HL-60/S4 (cell line): ENCODE measurements at regions not wholly inside any gene's neighbourhood (a gene's known extent, or its start where the extent isn't known, plus 50 kb on each side); places are given as distances from the start of the nearest gene placed in this dataset.

Experiments
- in situ Hi-C: fragments of 300-500 bp; cut with MboI; formaldehyde crosslinking; loops from 2 replicates; pipeline ENCODE4 v1.14.3; 2022; ENCODE audit warnings: low sequenced_read_pairs

DNA sequence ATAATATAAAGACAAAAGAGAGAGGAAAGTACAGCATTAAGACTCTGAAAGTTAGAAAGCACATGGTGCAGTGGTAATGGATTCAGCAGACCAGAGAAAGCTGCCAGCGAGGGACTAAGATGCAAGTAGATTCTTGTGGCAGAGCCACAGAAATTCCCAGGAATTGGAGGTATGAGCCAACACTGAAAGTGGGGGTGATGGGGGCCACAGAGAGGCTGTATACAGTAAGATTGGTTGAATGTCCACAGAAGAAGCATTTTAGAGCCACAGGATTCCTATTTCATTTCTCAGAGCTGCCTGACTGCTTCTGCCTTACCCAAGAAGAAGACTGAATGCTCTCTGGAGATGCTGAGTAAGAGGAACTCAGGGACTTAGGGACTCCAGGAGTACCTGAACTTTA is 295.0 kb downstream of the LMO7 start:
- in situ Hi-C loops, result no loop called here

DNA sequence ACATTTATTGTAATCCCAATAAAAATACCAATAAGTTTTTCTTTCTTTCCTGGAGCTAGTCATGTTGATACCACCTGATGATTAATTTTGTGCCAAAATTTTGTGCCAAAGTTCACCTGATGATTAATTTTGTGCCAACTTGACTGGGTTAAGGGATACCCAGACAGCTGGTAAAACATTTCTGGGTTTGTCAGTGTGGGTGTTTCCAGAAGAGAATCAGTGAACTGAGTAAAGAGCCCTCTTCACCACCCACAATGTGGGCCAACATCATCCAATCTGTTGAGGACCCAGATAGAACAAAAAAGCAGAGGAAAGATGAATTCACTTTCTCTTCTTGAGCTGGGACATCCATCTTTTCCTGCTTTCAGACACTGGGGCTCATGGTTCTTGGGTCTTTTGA is 292.9 kb downstream of the LMO7 start:
- in situ Hi-C loops, result no loop called here

DNA sequence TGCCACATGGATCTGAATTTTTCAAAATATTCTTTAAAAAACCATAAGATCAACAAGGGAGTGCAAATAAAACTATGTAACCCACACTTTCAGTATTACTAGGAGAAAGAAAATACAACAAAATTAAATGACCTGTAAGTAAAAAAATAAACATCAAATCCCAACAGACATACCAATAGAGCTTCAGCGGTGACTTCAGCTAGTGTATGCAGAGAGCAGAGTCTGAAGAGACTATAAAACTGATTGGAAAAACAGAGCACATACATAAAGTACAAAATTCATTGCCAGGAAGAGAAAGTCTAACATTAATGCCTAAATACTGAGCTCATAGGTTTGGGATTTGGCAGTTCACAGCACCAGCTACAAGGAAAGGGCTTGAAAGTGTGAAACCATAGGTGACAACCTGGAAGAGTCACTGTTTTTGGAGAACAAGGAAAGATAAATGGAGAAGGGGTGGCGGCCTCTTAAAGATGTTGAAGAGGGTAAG is 291.1 kb downstream of the LMO7 start:
- in situ Hi-C loops, result no loop called here

DNA sequence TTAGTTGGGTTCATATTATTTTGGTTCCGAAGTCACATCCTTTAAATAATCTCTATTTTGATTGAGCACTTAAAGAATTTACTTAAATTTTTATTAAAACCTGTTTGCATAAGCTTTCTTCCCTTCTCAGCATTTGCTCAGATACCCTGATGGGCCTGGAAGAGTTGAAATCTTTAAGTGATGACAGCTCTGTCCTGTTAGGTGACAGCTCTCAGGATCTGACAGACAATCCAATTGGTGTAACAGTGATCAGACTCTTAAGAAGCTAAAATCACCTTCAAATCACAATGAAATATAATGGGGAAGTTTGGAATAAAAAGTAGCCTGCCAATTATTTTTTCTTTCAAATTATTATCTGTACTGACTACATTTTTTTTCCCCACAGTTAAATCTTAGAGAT is 284.4 kb downstream of the LMO7 start:
- in situ Hi-C loops, result no loop called here

DNA sequence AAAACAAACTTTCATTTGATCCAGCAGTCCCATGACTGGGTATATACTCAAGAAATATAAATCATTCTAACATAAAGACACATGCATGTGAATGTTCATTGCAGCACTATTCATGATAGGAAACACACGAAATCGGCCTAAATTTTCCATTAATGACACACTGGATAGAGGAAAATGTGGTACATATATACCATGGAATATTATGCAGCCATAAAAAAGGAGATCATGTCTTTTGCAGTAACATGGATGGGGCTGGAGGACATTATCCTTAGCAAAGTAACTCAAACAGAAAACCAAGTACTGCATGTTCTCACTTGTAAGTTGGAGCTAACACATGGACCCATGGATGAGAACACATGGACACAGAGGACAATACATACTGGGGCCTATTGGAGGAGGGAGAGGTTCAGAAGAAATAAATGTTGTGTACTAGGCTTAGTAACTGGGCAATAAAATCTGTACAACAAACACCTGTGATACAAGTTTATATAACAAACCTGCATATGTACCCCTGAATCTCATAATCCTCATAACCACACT is 283.6 kb downstream of the LMO7 start:
- in situ Hi-C loops, result no loop called here

DNA sequence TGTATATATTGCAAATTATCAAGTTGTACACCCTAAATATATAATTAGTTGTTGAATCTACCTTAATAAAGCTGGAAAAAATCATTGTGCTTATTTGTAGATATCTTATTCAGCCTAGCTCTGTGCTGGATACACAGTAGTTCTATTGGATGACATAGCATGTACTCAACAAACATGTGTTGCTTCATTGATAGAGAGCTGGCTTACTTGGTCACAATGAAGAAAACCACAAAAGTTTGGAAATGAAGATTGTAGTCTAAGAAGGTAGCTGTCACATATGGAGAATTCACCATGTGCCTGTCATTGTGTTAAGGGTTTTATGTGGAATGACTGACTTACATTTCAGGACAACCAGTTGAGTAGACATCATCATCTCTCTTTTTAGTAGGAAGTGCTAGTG is 278.9 kb downstream of the LMO7 start:
- in situ Hi-C loops, result no loop called here

DNA sequence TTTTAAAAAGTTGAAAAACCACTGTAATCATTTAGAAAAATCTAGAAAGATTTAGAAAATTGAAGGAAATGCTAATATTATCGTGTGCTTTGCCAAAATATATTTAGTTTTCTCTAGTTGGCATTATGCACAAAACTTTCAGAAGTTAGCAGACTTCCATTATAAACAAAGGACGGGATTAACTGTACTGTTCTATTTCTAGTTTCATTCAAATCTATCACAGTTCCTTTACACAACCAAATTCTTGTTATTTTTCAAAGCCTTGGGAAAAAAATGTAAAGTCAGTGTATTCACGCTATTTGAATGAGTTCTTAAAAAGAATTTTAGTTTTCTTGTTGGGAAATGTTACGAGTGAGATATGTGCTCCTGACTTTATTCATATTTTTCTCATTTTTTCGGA is 277.8 kb downstream of the LMO7 start:
- in situ Hi-C loops, result no loop called here

DNA sequence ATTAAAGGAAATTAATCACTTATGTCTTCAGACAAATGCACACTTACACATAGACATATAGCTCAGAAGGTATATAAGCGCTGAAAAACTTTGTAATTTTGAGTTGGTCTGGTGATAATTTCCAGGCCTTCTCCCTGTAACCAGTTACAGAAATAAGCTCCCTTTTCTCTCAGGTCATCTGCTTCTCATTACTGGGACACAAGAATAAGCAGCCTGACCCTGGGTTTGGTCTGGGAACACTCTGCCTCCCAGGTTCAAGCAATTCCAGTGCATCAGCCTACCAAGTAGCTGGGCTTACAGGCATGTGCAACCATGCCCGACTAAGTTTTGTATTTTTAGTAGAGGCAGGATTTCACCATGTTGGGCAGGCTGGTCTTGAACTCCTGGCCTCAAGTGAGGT is 274.5 kb downstream of the LMO7 start:
- in situ Hi-C loops, result no loop called here
